ENCODE measurements at regions not wholly inside any gene's neighbourhood (a gene's known extent, or its start where the extent isn't known, plus 50 kb on each side); places are given as distances from the start of the nearest gene placed in this dataset.

DNA sequence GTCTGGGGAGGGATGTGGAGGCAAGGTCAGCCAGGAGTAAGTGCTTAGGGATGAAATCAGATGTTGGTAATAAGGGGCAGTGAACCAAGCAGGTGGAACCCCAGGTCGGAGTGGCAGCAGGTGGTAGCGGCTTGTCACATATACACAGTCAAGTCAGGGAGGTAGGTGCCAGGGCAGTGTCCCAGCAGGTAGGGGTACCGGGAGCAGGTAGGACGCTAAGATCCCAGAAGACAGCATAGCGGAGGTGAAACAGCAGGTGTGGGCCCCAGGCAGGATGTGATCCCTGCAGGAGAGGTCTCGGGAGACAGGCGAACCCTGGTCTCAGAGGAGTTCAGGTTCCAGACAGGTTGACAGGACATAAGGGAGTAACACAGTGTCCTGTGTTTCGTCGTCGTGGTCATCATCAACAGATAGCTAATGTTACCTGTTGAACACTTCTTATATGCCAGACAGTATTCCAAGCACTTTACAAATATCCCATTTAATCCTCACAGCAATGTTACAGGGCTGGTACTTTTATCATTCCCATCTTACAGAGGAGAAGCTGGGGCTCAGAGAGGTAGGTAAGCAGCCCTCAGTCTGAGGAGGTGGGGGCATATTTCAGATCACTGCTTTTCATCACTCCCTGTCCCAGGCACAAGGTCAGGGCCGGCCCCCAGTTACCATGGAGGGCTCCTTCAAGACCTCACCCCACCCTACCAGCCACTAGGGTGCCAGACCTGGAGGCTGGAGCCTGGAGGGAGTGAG is 241.6 kb downstream of the UACA start:
- no peak for TF ChIP-seq POLR2A (IDR thresholded peaks at IDR 0.05)
- TF ChIP-seq, protein P1, sequence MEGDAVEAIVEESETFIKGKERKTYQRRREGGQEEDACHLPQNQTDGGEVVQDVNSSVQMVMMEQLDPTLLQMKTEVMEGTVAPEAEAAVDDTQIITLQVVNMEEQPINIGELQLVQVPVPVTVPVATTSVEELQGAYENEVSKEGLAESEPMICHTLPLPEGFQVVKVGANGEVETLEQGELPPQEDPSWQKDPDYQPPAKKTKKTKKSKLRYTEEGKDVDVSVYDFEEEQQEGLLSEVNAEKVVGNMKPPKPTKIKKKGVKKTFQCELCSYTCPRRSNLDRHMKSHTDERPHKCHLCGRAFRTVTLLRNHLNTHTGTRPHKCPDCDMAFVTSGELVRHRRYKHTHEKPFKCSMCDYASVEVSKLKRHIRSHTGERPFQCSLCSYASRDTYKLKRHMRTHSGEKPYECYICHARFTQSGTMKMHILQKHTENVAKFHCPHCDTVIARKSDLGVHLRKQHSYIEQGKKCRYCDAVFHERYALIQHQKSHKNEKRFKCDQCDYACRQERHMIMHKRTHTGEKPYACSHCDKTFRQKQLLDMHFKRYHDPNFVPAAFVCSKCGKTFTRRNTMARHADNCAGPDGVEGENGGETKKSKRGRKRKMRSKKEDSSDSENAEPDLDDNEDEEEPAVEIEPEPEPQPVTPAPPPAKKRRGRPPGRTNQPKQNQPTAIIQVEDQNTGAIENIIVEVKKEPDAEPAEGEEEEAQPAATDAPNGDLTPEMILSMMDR (IDR thresholded peaks at IDR 0.05): no peak
- no peak for TF ChIP-seq EP300 (IDR thresholded peaks at IDR 0.05; ENCODE audit: low read depth)
- TF ChIP-seq POLR2AphosphoS5 (IDR thresholded peaks at IDR 0.05): no peak

Data from transverse colon (tissue), 4 donors.